Esophagus squamous epithelium (tissue), 5 donors: ENCODE measurements at regions not wholly inside any gene's neighbourhood (a gene's known extent, or its start where the extent isn't known, plus 50 kb on each side); places are given as distances from the start of the nearest gene placed in this dataset.

Source experiments
- DNase-seq: peaks from one replicate; lab custom pipeline; 2025; lab: John Stamatoyannopoulos, UW
- H3K27ac ChIP-seq, 4 donors: fragments of 200-600 bp; sonication (generic); one replicate each; pipeline ENCODE4 v1.5.1; 2016 to 2019; ENCODE audit warnings: mild to moderate bottlenecking in 1 of 4
- H3K27me3 ChIP-seq, 4 donors: fragments of 200-600 bp; sonication (generic); 1 replicate in 3 of 4; 2 replicates in 1 of 4; pipeline versions ENCODE4 v1.5.1 to v1.6.0; 2017 to 2021; ENCODE audit warnings: antibody characterized with exemption in 1 of 4
- H3K36me3 ChIP-seq, 3 donors: fragments of 200-600 bp; sonication (generic); one replicate each; pipeline ENCODE4 v1.5.1; 2016 to 2019
- H3K4me1 ChIP-seq, 3 donors: fragments of 200-600 bp; sonication (generic); one replicate each; pipeline ENCODE4 v1.5.1; 2017 to 2019
- H3K4me3 ChIP-seq, 4 donors: fragments of 200-600 bp; sonication (generic); 1 replicate in 3 of 4; 2 replicates in 1 of 4; pipeline ENCODE4 v1.5.1; 2016 to 2019; ENCODE audit warnings: mild to moderate bottlenecking in 2 of 4, moderate library complexity in 1 of 4
- H3K9me3 ChIP-seq, 3 donors: fragments of 200-600 bp; sonication (generic); one replicate each; pipeline ENCODE4 v1.5.1; 2016 to 2019
- CTCF ChIP-seq, 6 experiments: fragments of 450-650 bp in 4 of 6; fragments of 200-600 bp in 2 of 6; sonication (generic) in 2 of 6; IDR thresholded peaks; one replicate each; pipeline ENCODE4 v1.5.1; 2016 to 2019; ENCODE audit warnings: antibody characterized with exemption in 6 of 6, mild to moderate bottlenecking in 4 of 6, moderate library complexity in 4 of 6
- POLR2A ChIP-seq, 4 donors: fragments of 450-650 bp; IDR thresholded peaks; one replicate each; pipeline ENCODE4 v1.6.1; 2017; ENCODE audit warnings: antibody characterized with exemption in 4 of 4, mild to moderate bottlenecking in 4 of 4, moderate library complexity in 3 of 4
- WGBS, 2 donors: methylation state at CpG; one replicate each; pipeline ENCODE4 v1.1.5; 2018; 5-methylcytosine and 5-hydroxymethylcytosine counted together
- intact Hi-C: fragments of 100-400 bp; cut with DNase I; formaldehyde crosslinking; loops from one replicate; pipeline ENCODE4 v1.15.0; 2022
- donor health status: DM: yes; HTN: yes; CAD: no.

- Histone ChIP-seq H3K36me3 (no peaks in the 10 kb centered on the region), H3K9me3 (peaks cover 0 to 19% (median 4%) of the 10 kb centered on the region in 3 donors), H3K27me3 (no peaks in the 10 kb centered on the region), H3K27ac (peak overlapping the region; percentile 66 to 85 (median 76)), H3K4me3 (peak overlapping the region in 1 of 4 donors; percentile 26), H3K4me1 (peaks cover 12 to 31% (median 14%) of the 10 kb centered on the region in 3 donors)
- intact Hi-C loops, result no loop called here
- no peak for DNase-seq
- 52 to 60% methylated on average over 5 to 6 of the region's 7 CpGs for WGBS, 2 donors
- TF ChIP-seq CTCF (IDR thresholded peaks at IDR 0.05), result peak in 1 of 6 experiments; percentile 40
- TF ChIP-seq POLR2A (IDR thresholded peaks at IDR 0.05), result no peak
Measured at GRCh38 chr3:59653405-59654122, 603.7 kb upstream of the CFAP20DC start.

GRCh38 chr3:59644479-59645402, 594.9 kb upstream of the CFAP20DC start:
- intact Hi-C loops, result no loop called here
- Histone ChIP-seq H3K27me3 (no peaks in the 10 kb centered on the region), H3K9me3 (peaks cover 0 to 10% (median 4%) of the 10 kb centered on the region in 3 donors), H3K36me3 (no peaks in the 10 kb centered on the region), H3K4me3 (no peak overlapping the region), H3K27ac (no peak overlapping the region), H3K4me1 (peaks cover 0 to 13% (median 0%) of the 10 kb centered on the region in 3 donors)
- no peak for DNase-seq
- 70 to 79% methylated on average over 5 to 7 of the region's 7 CpGs for WGBS, 2 donors
- TF ChIP-seq CTCF (IDR thresholded peaks at IDR 0.05) (no peak), POLR2A (IDR thresholded peaks at IDR 0.05) (no peak)

GRCh38 chr3:59641169-59641899, 591.5 kb upstream of the CFAP20DC start:
- 21 to 31% methylated on average over 7 of the region's 7 CpGs for WGBS, 2 donors
- no peak for DNase-seq
- TF ChIP-seq CTCF (IDR thresholded peaks at IDR 0.05), result no peak
- TF ChIP-seq POLR2A (IDR thresholded peaks at IDR 0.05), result no peak
- Histone ChIP-seq H3K4me3 (no peak overlapping the region), H3K4me1 (peaks cover 0 to 13% (median 0%) of the 10 kb centered on the region in 3 donors), H3K9me3 (no peaks in the 10 kb centered on the region), H3K27ac (peak overlapping the region in 1 of 4 donors; percentile 15), H3K36me3 (no peaks in the 10 kb centered on the region), H3K27me3 (no peaks in the 10 kb centered on the region)
- intact Hi-C loops, result no loop called here

GRCh38 chr3:59632760-59633573, 583.1 kb upstream of the CFAP20DC start:
- intact Hi-C loops, result no loop called here
- Histone ChIP-seq H3K9me3 (no peaks in the 10 kb centered on the region), H3K27me3 (no peaks in the 10 kb centered on the region), H3K4me3 (no peak overlapping the region), H3K4me1 (peaks cover 0 to 4% (median 0%) of the 10 kb centered on the region in 3 donors), H3K27ac (peak overlapping the region in 1 of 4 donors; percentile 19), H3K36me3 (no peaks in the 10 kb centered on the region)
- TF ChIP-seq CTCF (IDR thresholded peaks at IDR 0.05) (no peak), POLR2A (IDR thresholded peaks at IDR 0.05) (no peak)
- WGBS, 2 donors, result 67 to 76% methylated on average over 8 of the region's 8 CpGs
- no peak for DNase-seq
